GM18517 (cell line): ENCODE measurements at regions not wholly inside any gene's neighbourhood (a gene's known extent, or its start where the extent isn't known, plus 50 kb on each side); places are given as distances from the start of the nearest gene placed in this dataset.
"Not testable (repeated sequence)": the region's sequence is repeated elsewhere in the genome, so short reads cannot be mapped to it uniquely, and the experiment has no call there.

ENCODE experiments used
- ATAC-seq: cut with Tn5 transposase; IDR thresholded peaks from one replicate; pipeline ENCODE4 v1.9.1; 2021; ENCODE audit warnings: mild to moderate bottlenecking, moderate library complexity; ENCODE audit not compliant: unreplicated experiment

DNA sequence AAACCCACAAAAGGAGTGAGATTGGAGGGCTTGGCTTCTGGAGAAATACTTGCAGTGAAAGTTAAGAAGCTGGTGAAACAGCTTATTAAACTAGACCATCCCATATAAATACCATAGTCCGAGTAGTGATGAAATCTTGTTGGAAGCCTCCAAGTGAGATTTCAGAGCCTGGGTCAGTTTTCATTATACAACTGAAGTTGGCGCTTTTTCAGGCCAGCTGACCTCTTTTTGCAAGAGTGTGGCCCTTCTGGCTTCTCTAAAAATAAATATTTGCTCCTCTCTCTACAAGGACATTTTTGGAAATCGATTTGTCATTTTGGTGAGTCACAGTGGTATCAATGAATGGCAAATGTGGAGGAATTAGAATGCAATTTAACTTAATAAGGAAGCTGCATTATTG is 51.2 kb upstream of the THRB start:
- no peak for ATAC-seq

GRCh38 chr3:24548278-24548677 is 53.6 kb upstream of the THRB start:
- ATAC-seq, result no peak

DNA sequence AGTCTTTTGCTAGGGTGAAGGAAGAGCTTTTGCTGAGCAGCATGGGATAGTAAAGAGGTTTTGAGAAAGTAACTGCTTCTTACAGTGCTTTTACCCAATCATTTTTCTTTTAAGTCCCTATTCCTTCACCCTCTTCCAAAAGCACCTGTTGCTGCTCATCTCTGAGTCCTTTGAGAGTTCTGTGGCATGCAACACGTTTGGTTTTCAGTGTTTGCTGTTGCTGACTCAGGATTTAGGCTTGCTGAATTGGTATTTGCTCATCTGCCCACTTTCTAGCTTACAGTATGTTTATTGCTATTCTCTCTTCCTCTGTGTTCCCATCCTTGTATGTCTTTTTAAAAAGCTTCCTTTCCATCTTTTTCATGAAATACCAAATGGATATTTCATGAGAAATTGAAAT is 55.9 kb upstream of the THRB start:
- no peak for ATAC-seq

DNA sequence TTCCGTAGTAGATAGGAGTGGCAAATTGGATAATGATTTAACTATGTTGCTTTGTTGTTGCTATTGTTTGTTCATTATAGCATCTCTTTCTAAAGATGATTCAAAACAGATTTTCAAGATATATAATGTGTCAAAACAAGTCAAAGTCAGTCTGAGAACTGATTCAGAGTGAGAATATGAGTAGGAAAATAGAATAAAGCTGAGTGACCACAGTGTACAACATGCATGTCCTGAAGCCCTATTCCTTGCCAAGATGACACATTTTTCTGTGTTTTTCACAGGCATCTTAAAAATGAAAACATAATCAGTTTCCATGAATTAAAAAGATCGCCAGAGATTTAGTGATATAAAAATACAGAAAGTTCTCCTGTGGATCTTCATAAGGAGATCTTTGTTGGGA is 57.0 kb upstream of the THRB start:
- ATAC-seq, result no peak

- peak; percentile 59 for ATAC-seq
These were observed 68.2 kb upstream of the THRB start for GRCh38 chr3:24562895-24563294.

- no peak for ATAC-seq
These were observed 70.4 kb upstream of the THRB start for GRCh38 chr3:24565053-24565452.

DNA sequence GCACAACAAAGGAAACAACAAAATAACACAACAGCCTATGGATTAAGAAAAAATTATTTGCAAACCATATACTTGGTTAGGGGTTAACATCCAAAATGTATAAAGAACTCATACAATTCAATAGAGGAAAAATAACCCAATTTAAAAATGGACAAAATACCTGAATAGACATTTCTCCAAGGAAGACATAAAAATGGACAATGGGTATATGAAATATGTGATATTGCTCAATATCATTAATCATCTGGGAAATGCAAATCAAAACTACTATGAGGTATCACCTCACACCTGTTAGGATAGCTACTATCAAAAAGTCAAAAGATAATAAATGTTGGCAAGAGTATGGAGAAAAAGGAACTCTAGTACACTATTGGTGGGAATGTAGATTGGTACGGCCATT is 71.0 kb upstream of the THRB start:
- no peak for ATAC-seq

GRCh38 chr3:24566927-24567326 is 72.3 kb upstream of the THRB start:
- ATAC-seq, result no peak

DNA sequence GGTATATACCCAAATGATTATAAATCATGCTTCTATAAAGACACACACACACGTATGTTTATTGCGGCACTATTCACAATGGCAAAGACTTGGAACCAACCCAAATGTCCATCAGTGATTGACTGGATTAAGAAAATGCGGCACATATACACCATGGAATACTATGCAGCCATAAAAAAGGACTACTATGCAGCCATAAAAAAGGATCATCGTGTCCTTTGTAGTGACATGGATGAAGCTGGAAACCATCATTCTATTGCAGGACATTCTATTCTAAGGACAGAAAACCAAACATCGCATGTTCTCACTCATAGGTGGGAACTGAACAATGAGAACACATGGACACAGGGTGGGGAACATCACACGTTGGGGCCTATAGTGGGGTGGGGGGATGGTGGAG is 77.8 kb upstream of the THRB start:
- ATAC-seq, result not testable (repeated sequence)

GRCh38 chr3:24573576-24573975 is 78.9 kb upstream of the THRB start:
- no peak for ATAC-seq

DNA sequence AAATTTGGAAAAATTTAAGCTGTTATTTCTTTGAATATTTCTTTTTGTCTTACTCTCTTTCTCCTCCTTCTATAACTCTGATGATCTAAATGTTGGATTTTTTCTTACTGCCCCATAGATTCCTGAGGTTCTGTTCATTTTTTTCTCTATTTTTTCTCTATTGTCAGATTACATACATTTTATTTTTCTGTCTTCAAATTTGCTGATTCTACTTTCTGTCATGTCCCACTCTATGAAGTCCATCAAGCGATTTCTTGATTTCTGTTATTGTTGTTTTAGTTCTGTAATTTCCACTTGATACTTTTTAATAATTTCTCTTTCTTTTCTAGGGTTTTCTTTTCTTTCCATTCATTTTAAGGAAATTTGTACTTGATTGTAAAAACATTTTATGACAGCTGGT is 83.7 kb upstream of the THRB start:
- ATAC-seq, result no peak

DNA sequence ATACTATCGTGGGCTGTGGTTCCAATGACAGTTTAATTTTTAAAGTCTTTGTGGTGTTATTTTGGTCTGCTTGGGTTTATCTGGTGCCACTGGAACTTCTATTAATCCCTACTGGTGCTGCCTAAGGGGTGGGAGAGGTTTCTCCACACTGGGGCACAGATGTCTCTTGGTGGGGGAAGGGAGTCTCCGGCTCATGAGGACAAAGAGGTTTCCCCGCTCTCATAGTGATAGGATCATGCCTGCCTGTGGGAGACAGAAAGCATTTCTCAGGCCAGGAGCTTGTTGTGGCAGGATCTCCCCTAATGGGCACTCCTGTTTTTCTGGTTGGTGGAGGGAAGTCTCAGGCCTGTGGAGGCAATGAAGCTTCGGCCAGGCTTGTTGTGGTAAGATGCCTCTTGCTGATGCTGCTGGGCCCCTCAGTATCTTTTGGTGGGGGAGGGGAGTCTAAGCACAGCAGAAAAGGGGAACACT is 84.3 kb upstream of the THRB start:
- no peak for ATAC-seq

GRCh38 chr3:24582431-24583403 is 88.1 kb upstream of the THRB start:
- ATAC-seq, result no peak

DNA sequence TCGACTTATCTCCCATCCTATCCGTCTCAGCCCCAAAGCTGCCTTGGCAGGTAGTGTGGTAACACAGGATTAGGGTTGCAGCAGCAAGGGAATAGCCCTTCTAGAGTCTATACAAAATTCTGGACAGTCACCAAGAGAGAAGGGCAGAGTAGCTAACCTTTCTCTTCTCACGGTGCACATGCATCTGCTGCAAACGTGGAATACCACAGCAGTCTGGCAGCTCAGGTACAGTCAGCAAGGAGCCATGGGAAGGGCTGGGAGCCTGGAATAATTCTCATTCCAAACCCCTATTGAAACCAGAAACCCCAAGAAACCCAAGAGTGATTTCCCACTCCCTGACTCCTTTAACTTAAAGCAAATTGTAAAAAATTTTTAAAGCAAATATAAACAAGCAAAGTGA is 92.3 kb upstream of the THRB start:
- ATAC-seq, result no peak

DNA sequence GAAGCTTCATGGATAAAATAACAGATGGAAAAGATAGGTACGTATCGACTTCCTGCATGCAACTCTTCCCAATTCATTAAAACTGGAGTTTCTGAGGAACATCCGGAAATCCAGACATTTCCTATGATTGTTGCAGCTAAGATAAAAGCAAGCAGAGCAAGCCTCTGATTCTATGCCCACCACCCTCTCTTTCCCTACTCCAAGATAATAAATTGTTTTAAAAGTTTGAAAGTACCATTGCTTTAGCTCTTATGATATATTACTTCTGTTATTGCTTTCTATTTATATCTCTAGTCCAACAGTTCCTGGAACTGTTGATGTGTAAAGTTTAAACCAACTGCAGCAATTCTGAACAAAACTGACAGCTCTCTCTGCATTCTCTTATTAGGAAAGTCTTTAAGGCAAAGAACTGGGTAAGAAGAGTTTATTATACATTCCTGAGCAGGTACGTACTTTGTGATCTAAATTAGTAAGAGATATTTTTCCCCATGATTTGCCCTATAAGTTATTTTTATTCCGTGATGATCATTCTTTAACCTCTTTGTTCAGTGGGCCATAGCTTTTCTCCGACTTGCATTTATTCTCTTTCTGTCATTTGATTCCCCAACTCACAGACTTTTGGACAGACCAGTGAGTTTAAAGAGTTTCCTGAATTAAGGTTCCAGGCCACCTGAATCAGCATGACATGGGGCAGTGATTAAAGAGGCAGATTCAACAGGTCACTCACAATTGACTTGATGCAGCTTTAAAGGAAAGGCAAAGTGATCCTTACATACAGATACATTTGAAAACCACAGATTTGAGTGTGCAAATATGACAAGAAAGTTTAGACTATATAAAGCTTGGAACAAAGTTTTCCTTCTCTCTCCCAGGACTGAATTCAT is 94.2 kb upstream of the THRB start:
- no peak for ATAC-seq

DNA sequence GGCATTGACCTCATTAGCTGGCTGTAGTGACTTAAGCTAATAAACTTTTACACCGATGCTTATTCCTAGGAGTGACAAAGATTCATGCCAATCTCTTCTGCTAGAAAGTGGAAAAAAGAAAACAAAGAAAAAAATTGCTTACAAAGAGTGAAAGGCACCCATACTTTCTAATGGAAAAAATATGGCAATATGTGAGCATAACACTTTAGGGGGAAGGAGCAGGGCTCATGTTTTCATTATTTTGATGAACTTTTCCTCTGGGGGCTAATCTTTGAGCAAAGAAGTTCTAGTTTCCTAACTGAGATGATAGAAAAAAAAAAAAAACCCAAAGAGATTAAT is 94.8 kb upstream of the THRB start:
- no peak for ATAC-seq

- no peak for ATAC-seq
These were observed 95.6 kb upstream of the THRB start for GRCh38 chr3:24589931-24590880.

- no peak for ATAC-seq
These were observed 96.5 kb upstream of the THRB start for GRCh38 chr3:24591191-24591590.

DNA sequence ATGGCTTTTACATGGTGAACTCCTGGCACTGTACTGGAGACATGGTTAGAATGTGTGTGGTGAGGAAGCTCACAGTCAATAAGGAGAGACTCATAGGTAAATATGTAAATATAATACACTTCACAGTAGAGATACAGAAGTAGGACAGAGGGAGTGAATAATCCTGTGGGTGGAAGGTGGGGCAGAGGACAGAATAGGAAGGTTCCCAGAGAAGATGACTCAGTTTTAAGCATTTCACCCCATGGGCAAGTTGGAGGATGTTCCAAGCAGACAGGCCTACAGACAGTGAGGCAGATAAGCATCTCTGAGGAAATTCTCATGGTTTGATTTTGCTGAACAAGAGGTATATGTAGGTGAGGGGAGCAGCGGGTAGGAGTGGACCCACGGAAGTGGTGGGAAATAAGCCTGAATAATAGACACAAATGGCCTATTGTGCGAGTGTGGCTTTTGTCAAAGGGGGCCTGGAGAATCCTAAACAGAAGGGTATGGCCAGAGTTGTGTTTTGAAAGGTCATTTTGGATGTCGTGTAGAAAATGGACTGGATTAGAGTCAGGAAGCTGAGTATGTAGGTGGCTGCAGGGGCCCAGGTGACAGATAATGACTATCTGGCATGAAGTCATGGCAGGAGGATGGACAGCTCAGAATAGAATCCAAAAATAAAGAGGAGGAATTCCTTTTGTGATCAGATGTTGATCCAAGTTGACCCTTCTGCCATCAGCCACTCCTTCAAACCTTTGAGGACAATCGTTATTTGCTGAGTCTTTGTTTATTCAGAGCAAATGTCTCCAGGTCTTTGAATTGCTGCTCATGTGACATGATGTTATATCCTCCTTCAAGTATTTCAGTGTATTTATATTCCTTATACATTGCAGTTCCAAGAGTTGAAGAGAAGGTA is 97.3 kb upstream of the THRB start:
- ATAC-seq, result no peak

GRCh38 chr3:24594161-24594560 is 99.5 kb upstream of the THRB start:
- ATAC-seq, result no peak
